Transverse colon (tissue), 4 donors: ENCODE measurements at regions not wholly inside any gene's neighbourhood (a gene's known extent, or its start where the extent isn't known, plus 50 kb on each side); places are given as distances from the start of the nearest gene placed in this dataset.

Experiments used
- CTCF ChIP-seq, 5 experiments: fragments of 200-600 bp in 3 of 5; fragments of 450-650 bp in 2 of 5; sonication (generic) in 3 of 5; IDR thresholded peaks; 1 replicate in 2 of 5; 2 replicates in 3 of 5; pipeline ENCODE4 v1.5.1; 2016 to 2017; ENCODE audit warnings: antibody characterized with exemption in 5 of 5, inconsistent platforms in 3 of 5, mild to moderate bottlenecking in 2 of 5, moderate library complexity in 1 of 5
- EP300 ChIP-seq: sonication (generic); formaldehyde crosslinking; IDR thresholded peaks from one replicate; pipeline ENCODE4 v1.6.1; 2017; ENCODE audit warnings: antibody characterized with exemption, low read depth
- POLR2A ChIP-seq: fragments of 450-650 bp; IDR thresholded peaks from one replicate; pipeline ENCODE4 v1.6.1; 2016; ENCODE audit warnings: antibody characterized with exemption, mild to moderate bottlenecking, moderate library complexity
- POLR2AphosphoS5 ChIP-seq, 3 donors: sonication (generic); formaldehyde crosslinking; IDR thresholded peaks; one replicate each; pipeline ENCODE4 v1.6.1; 2016; ENCODE audit warnings: antibody characterized with exemption in 3 of 3

DNA sequence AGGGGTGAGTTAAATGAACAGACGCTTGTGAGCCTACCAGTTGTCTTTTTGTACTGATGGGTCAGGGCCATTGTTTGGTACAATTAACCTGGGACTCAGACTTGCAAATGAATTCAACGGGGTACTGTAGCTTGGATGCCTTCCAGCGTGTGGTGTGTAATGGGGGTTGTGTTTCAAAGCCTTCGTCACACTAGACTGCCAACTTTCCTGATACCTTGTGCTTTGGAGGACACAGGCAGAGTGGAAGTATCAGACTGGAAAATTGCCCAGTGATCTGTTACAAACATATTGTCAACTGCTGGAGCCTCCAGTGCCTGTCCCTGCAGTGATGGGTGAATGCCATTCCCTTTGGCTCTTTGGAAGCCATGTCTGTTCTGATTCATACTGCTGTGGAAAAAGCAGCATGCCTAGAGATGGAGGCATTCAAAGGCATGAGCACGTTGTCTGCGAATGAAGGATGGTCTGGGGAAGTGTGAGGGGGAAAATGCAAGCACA lies 384.5 kb downstream of the LMX1A start:
- TF ChIP-seq CTCF (IDR thresholded peaks at IDR 0.05), result no peak
- TF ChIP-seq EP300, result no peak
- no peak for TF ChIP-seq POLR2A
- TF ChIP-seq POLR2AphosphoS5 (IDR thresholded peaks at IDR 0.05), result no peak
